GM12878 (cell line): ENCODE measurements at regions not wholly inside any gene's neighbourhood (a gene's known extent, or its start where the extent isn't known, plus 50 kb on each side); places are given as distances from the start of the nearest gene placed in this dataset.

Experiments used
- ATAC-seq: fragments of 200-7000 bp; cut with Tn5 transposase; 3 replicates; pipeline ENCODE4 v1.9.1; 2020; ENCODE audit warnings: mild to moderate bottlenecking, moderate library complexity
- BruUV-seq: library from RNA; stranded (reverse); fragments of 400-500 nt; replicated peaks from 2 replicates; lab custom pipeline; 2021; lab: Mats Ljungman, UMichigan
- CTCF ChIA-PET: fragments of 300-600 bp; sonication (Branson Sonifier 250); formaldehyde crosslinking; extraction: SDS; loops from one replicate; lab custom pipeline; 2021; ENCODE audit warnings: inconsistent platforms; lab: Yijun Ruan, JAX
- POLR2A ChIA-PET: fragments of 350-600 bp; formaldehyde crosslinking; extraction: SDS; loops from one replicate; lab custom pipeline; 2021; ENCODE audit warnings: inconsistent platforms; lab: Charles Lee
- RAD21 ChIA-PET: fragments of 300-600 bp; sonication (Branson Sonifier 250); formaldehyde crosslinking; loops from one replicate; lab custom pipeline; 2023; ENCODE audit warnings: antibody characterized with exemption; ENCODE audit not compliant: unreplicated experiment; lab: Charles Lee
- SMC1A ChIA-PET: fragments of 300-600 bp; sonication (Branson Sonifier 250); formaldehyde crosslinking; loops from one replicate; lab custom pipeline; 2023; ENCODE audit not compliant: unreplicated experiment, uncharacterized antibody; lab: Charles Lee
- DNase-seq: peaks from one replicate; pipeline ENCODE4 v3.0.0-alpha.2; 2011; ENCODE audit warnings: low read depth, low spot score
- FAIRE-seq: peaks from 3 replicates; lab custom pipeline; 2011; peaks lifted over from hg19 to GRCh38; lab: Jason Lieb, UNC
- H2AFZ ChIP-seq: 2 replicates; pipeline ENCODE4 v1.6.0; 2011; ENCODE audit warnings: low read depth, low read length, control low read depth; ENCODE audit not compliant: control insufficient read depth
- H3K27ac ChIP-seq: 2 replicates; pipeline ENCODE4 v1.5.1; 2011; ENCODE audit warnings: control low read depth; ENCODE audit not compliant: control insufficient read depth, insufficient read depth
- H3K27me3 ChIP-seq, 2 experiments: replicated peaks in 1 of 2; 2 replicates each; pipeline versions ENCODE4 v1.6.0 to v1.6.1; 2011; ENCODE audit warnings: low read length in 1 of 2; ENCODE audit not compliant: control insufficient read depth in 2 of 2, insufficient read depth in 2 of 2
- H3K36me3 ChIP-seq, 2 experiments: 2 replicates each; pipeline ENCODE4 v1.5.1; 2011; ENCODE audit warnings: low read length in 1 of 2; ENCODE audit not compliant: control insufficient read depth in 2 of 2, insufficient read depth in 2 of 2
- H3K4me1 ChIP-seq: 2 replicates; pipeline ENCODE4 v1.6.1; 2011; ENCODE audit warnings: mild to moderate bottlenecking, low read length, moderate library complexity, mixed read lengths; ENCODE audit not compliant: control insufficient read depth, insufficient read depth
- H3K4me2 ChIP-seq: 2 replicates; pipeline ENCODE4 v1.6.0; 2011; ENCODE audit warnings: control low read depth; ENCODE audit not compliant: control insufficient read depth, insufficient read depth
- H3K4me3 ChIP-seq: fragments of 200-600 bp; sonication (generic); 2 replicates; pipeline ENCODE4 v1.5.1; 2016
- H3K79me2 ChIP-seq: 2 replicates; pipeline ENCODE4 v1.6.0; 2011; ENCODE audit warnings: low read length; ENCODE audit not compliant: control insufficient read depth, insufficient read depth
- H3K9ac ChIP-seq: 2 replicates; pipeline ENCODE4 v1.8.0; 2011; ENCODE audit warnings: low read length, control low read depth, mixed read lengths; ENCODE audit not compliant: control insufficient read depth, insufficient read depth
- H3K9me3 ChIP-seq: replicated peaks from 3 replicates; pipeline ENCODE4 v1.5.1; 2011; ENCODE audit warnings: mild to moderate bottlenecking, low read length; ENCODE audit not compliant: control insufficient read depth, insufficient read depth
- H4K20me1 ChIP-seq: 2 replicates; pipeline ENCODE4 v1.6.0; 2011; ENCODE audit not compliant: control insufficient read depth, insufficient read depth
- CBX3 ChIP-seq: fragments of 200-600 bp; sonication (generic); IDR thresholded peaks from 2 replicates; pipeline ENCODE4 v1.6.1; 2016; ENCODE audit warnings: low read depth, borderline replicate concordance
- CHD4 ChIP-seq: fragments of 200-600 bp; sonication (generic); IDR thresholded peaks from 2 replicates; pipeline ENCODE4 v1.6.1; 2016; ENCODE audit warnings: mild to moderate bottlenecking
- ETV6 ChIP-seq, 2 experiments: fragments of 450-650 bp in 1 of 2; IDR thresholded peaks in 1 of 2; conservative IDR thresholded peaks in 1 of 2; 2 replicates each; pipeline ENCODE4 v1.6.1; 2014; ENCODE audit warnings: antibody characterized with exemption in 1 of 2, borderline replicate concordance in 1 of 2, low read depth in 1 of 2, mild to moderate bottlenecking in 1 of 2, moderate library complexity in 1 of 2
- KAT2A ChIP-seq: conservative IDR thresholded peaks from 2 replicates; pipeline ENCODE4 v1.6.1; 2011; ENCODE audit warnings: low read depth, low read length; ENCODE audit not compliant: control insufficient read depth
- RB1 ChIP-seq: fragments of 450-650 bp; formaldehyde crosslinking; IDR thresholded peaks from 2 replicates; pipeline ENCODE4 v1.6.1; 2017; ENCODE audit warnings: mild to moderate bottlenecking, borderline replicate concordance
- WRNIP1 ChIP-seq: IDR thresholded peaks from 2 replicates; pipeline ENCODE4 v1.6.1; 2011; ENCODE audit warnings: low read depth, low read length, improper control_type of control experiment, borderline replicate concordance
- ZBTB4 ChIP-seq: fragments of 450-650 bp; formaldehyde crosslinking; IDR thresholded peaks from 2 replicates; pipeline ENCODE4 v1.4.0; 2022; ENCODE audit warnings: mild to moderate bottlenecking, moderate library complexity
- WGBS: methylation state at CpG from one replicate; pipeline ENCODE4 v1.1.6; 2016; ENCODE audit warnings: low lambda C conversion rate; ENCODE audit not compliant: insufficient replicate concordance, insufficient coverage; ENCODE audit errors: missing lambda C conversion rate; 5-methylcytosine and 5-hydroxymethylcytosine counted together
- in situ Hi-C: fragments of 300-500 bp; cut with MboI; formaldehyde crosslinking; loops from 9 replicates; pipeline ENCODE4 v1.14.3; 2018; ENCODE audit warnings: mixed read lengths
- intact Hi-C: fragments of 100-400 bp; cut with micrococcal nuclease; formaldehyde crosslinking; loops from one replicate; pipeline ENCODE4 v1.14.2; 2022; ENCODE audit not compliant: unreplicated experiment
- TF ChIP-seq, protein P1 (sequence below): fragments of 450-650 bp; formaldehyde crosslinking; IDR thresholded peaks from 2 replicates; pipeline ENCODE4 v1.4.0; 2020; ENCODE audit warnings: mild to moderate bottlenecking, moderate library complexity

DNA sequence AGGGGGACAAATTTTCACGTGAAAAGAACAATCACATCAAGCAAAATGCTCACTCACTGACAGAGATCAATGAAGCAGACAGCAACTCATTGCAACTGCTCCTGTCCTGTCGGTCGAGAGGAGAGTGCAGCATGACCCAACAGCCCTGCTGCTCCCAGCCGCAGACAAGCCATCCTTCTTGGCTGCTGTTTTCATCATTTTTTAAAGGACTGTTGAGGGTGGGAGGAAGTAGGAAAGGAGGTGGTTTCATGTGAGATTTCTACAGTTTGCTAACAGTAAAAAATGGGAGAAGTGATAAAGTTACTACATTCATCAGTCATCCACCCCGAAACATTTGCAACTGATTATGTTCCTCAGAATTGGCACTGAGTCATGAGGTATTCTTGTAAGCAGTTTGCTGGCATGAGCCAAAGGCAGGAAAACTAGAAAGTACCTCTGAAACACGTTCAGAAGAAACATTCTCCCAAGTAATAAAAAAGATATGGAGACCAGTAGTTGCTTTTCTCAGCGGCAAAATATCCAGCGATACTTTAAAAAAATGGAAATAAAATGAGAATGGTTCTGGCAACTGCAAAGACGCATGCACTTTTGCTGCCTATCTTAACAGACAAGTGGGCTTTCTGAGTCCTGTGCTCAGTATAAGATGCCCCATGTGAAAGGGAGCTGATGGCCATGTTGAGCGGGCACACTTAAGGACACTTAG, 72.0 kb upstream of the CLDN14 start:
- intact Hi-C loops (no loop called here), in situ Hi-C loops (no loop called here)
- no peak for ATAC-seq
- no peaks in the 10 kb centered on the region for H3K4me1 ChIP-seq
- BruUV-seq, result no TSS peak
- H3K27me3 ChIP-seq, result no peaks in the 10 kb centered on the region
- RAD21 ChIA-PET, result no interaction called here
- H4K20me1 ChIP-seq, result no peaks in the 10 kb centered on the region
- FAIRE-seq, result no peak
- no peak overlapping the region for H3K27ac ChIP-seq
- WGBS, result 49% methylated on average over 10 of the region's 10 CpGs
- DNase-seq, result no peak
- H3K4me3 ChIP-seq, result no peak overlapping the region
- no peak overlapping the region for H3K9ac ChIP-seq
- no peak overlapping the region for H2AFZ ChIP-seq
- H3K9me3 ChIP-seq, result no peaks in the 10 kb centered on the region
- no peaks in the 10 kb centered on the region for H3K36me3 ChIP-seq
- POLR2A ChIA-PET, result no interaction called here
- H3K4me2 ChIP-seq, result no peak overlapping the region
- no peaks in the 10 kb centered on the region for H3K79me2 ChIP-seq
- SMC1A ChIA-PET, result interaction anchor here (1.0 kb wide), 1 partner anchor 47 kb away, joined by 4 read pairs; no protein-coding TSS in a partner anchor
- CTCF ChIA-PET, result no interaction called here
- TF ChIP-seq WRNIP1 (no peak), ZBTB4 (CRISPR knock-in tag) (no peak), RB1 (no peak), KAT2A (no peak), ETV6 (conservative IDR thresholded peaks at IDR 0.05 in 1 of 2, IDR thresholded peaks at IDR 0.05 in 1 of 2; ENCODE audit: borderline replicate concordance in 1 of 2, low read depth in 1 of 2) (no peak), CBX3 (no peak), CHD4 (no peak)
- TF ChIP-seq, protein P1, sequence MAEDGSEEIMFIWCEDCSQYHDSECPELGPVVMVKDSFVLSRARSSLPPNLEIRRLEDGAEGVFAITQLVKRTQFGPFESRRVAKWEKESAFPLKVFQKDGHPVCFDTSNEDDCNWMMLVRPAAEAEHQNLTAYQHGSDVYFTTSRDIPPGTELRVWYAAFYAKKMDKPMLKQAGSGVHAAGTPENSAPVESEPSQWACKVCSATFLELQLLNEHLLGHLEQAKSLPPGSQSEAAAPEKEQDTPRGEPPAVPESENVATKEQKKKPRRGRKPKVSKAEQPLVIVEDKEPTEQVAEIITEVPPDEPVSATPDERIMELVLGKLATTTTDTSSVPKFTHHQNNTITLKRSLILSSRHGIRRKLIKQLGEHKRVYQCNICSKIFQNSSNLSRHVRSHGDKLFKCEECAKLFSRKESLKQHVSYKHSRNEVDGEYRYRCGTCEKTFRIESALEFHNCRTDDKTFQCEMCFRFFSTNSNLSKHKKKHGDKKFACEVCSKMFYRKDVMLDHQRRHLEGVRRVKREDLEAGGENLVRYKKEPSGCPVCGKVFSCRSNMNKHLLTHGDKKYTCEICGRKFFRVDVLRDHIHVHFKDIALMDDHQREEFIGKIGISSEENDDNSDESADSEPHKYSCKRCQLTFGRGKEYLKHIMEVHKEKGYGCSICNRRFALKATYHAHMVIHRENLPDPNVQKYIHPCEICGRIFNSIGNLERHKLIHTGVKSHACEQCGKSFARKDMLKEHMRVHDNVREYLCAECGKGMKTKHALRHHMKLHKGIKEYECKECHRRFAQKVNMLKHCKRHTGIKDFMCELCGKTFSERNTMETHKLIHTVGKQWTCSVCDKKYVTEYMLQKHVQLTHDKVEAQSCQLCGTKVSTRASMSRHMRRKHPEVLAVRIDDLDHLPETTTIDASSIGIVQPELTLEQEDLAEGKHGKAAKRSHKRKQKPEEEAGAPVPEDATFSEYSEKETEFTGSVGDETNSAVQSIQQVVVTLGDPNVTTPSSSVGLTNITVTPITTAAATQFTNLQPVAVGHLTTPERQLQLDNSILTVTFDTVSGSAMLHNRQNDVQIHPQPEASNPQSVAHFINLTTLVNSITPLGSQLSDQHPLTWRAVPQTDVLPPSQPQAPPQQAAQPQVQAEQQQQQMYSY (CRISPR knock-in tag), result no peak
